Endothelial cell of umbilical vein (primary cell): ENCODE measurements at regions not wholly inside any gene's neighbourhood (a gene's known extent, or its start where the extent isn't known, plus 50 kb on each side); places are given as distances from the start of the nearest gene placed in this dataset.

Experiments
- BruUV-seq: library from RNA; stranded (reverse); fragments of 400-500 nt; replicated peaks from 2 replicates; lab custom pipeline; 2021; lab: Mats Ljungman, UMichigan
- CTCF ChIA-PET: fragments of 300-600, 350-600 bp; sonication (Branson Sonifier 250); formaldehyde crosslinking; loops from one replicate; lab custom pipeline; 2021; ENCODE audit warnings: antibody characterized with exemption, inconsistent platforms; lab: Charles Lee
- POLR2A ChIA-PET: fragments of 300-600, 350-600 bp; sonication (Branson Sonifier 250); formaldehyde crosslinking; loops from one replicate; lab custom pipeline; 2021; ENCODE audit warnings: antibody characterized with exemption, inconsistent platforms; lab: Charles Lee
- DNase-seq: peaks from one replicate; pipeline ENCODE4 v3.0.0-alpha.2; 2011; ENCODE audit warnings: low read depth, low spot score
- FAIRE-seq: peaks from 2 replicates; lab custom pipeline; 2011; peaks lifted over from hg19 to GRCh38; lab: Jason Lieb, UNC
- H2AFZ ChIP-seq: 2 replicates; pipeline ENCODE4 v1.6.0; 2012; ENCODE audit warnings: low read depth, low read length, control low read depth, inconsistent platforms
- H3K27ac ChIP-seq: 2 replicates; pipeline ENCODE4 v1.5.1; 2011; ENCODE audit warnings: low read depth, mild to moderate bottlenecking, control low read depth, low read length, moderate library complexity; ENCODE audit not compliant: insufficient read depth
- H3K27me3 ChIP-seq, 2 experiments: 2 replicates each; pipeline versions ENCODE4 v1.6.0 to v1.6.1; 2011; ENCODE audit warnings: low read length in 2 of 2, mixed read lengths in 1 of 2; ENCODE audit not compliant: control insufficient read depth in 2 of 2, insufficient read depth in 2 of 2
- H3K36me3 ChIP-seq, 2 experiments: 2 replicates in 1 of 2; 3 replicates in 1 of 2; pipeline ENCODE4 v1.5.1; 2011; ENCODE audit warnings: low read length in 2 of 2, mild to moderate bottlenecking in 1 of 2, moderate library complexity in 1 of 2; ENCODE audit not compliant: control insufficient read depth in 2 of 2, insufficient read depth in 2 of 2; ENCODE audit errors: extremely low read depth in 1 of 2
- H3K4me1 ChIP-seq: 3 replicates; pipeline ENCODE4 v1.5.1; 2011; ENCODE audit warnings: mild to moderate bottlenecking, low read length; ENCODE audit not compliant: control insufficient read depth, insufficient read depth; ENCODE audit errors: extremely low read depth
- H3K4me2 ChIP-seq: 2 replicates; pipeline ENCODE4 v1.6.1; 2011; ENCODE audit warnings: low read length, control low read depth, mixed read lengths; ENCODE audit not compliant: insufficient read depth
- H3K4me3 ChIP-seq, 3 experiments: fragments of 200-600 bp in 1 of 3; sonication (generic), shearing (Covaris generic) in 1 of 3; replicated peaks in 1 of 3; 2 replicates each; pipeline ENCODE4 v1.5.1; 2011 to 2016; ENCODE audit warnings: control low read depth in 3 of 3, low read length in 3 of 3, mild to moderate bottlenecking in 2 of 3, inconsistent platforms in 1 of 3, low read depth in 1 of 3, moderate library complexity in 1 of 3; ENCODE audit not compliant: insufficient read depth in 1 of 3
- H3K79me2 ChIP-seq: 2 replicates; pipeline ENCODE4 v1.6.0; 2012; ENCODE audit warnings: low read length, inconsistent platforms; ENCODE audit not compliant: control insufficient read depth, insufficient read depth
- H3K9ac ChIP-seq: replicated peaks from 2 replicates; pipeline ENCODE3; 2011; ENCODE audit warnings: low read length, control low read depth; ENCODE audit not compliant: insufficient read depth; ENCODE audit errors: extremely low read depth
- H3K9me1 ChIP-seq: replicated peaks from 3 replicates; pipeline ENCODE4 v1.6.0; 2011; ENCODE audit warnings: mild to moderate bottlenecking, low read length; ENCODE audit not compliant: control insufficient read depth, insufficient read depth; ENCODE audit errors: extremely low read depth
- H3K9me3 ChIP-seq: replicated peaks from 2 replicates; pipeline ENCODE4 v1.5.1; 2012; ENCODE audit warnings: low read length, inconsistent platforms; ENCODE audit not compliant: control insufficient read depth, insufficient read depth
- H4K20me1 ChIP-seq: replicated peaks from 2 replicates; pipeline ENCODE3; 2011; ENCODE audit warnings: mild to moderate bottlenecking, low read length; ENCODE audit not compliant: control insufficient read depth, insufficient read depth; ENCODE audit errors: extremely low read depth
- FOS ChIP-seq: IDR thresholded peaks from 2 replicates; pipeline ENCODE4 v1.6.1; 2011; ENCODE audit warnings: mild to moderate bottlenecking, low read length, moderate library complexity, borderline replicate concordance; ENCODE audit not compliant: insufficient read depth
- GATA2 ChIP-seq: IDR thresholded peaks from 2 replicates; pipeline ENCODE4 v1.7.0; 2011; ENCODE audit warnings: low read depth, mild to moderate bottlenecking, moderate library complexity, mixed read lengths, low read length; ENCODE audit not compliant: insufficient read length, insufficient read depth
- JUN ChIP-seq: IDR thresholded peaks from 2 replicates; pipeline ENCODE4 v1.6.1; 2011; ENCODE audit warnings: borderline replicate concordance, low read depth; ENCODE audit not compliant: insufficient read length, insufficient read depth
- MYC ChIP-seq: IDR thresholded peaks from one replicate; pipeline ENCODE4 v1.6.1; 2011; ENCODE audit warnings: mild to moderate bottlenecking, low read depth, low read length
- POLR2A ChIP-seq: IDR thresholded peaks from 2 replicates; pipeline ENCODE4 v1.6.1; 2012; ENCODE audit warnings: low read depth, mild to moderate bottlenecking, control low read depth, low read length
- POLR2AphosphoS5 ChIP-seq: IDR thresholded peaks from 2 replicates; pipeline ENCODE4 v1.6.1; 2012; ENCODE audit warnings: low read depth, mild to moderate bottlenecking, control low read depth, low read length, moderate library complexity; ENCODE audit not compliant: insufficient read depth
- dilution Hi-C: fragments of 300-500 bp; cut with MboI; formaldehyde crosslinking; loops from one replicate; pipeline ENCODE4 v1.15.0; 2019; ENCODE audit warnings: low sequenced_read_pairs; ENCODE audit not compliant: extremely low pct_ligation_motif_present
- intact Hi-C: fragments of 100-400 bp; cut with micrococcal nuclease; formaldehyde crosslinking; loops from one replicate; pipeline ENCODE4 v1.10.0; 2022
- TF ChIP-seq, protein P1 (sequence below): IDR thresholded peaks from 2 replicates; pipeline ENCODE4 v1.6.1; 2011; ENCODE audit not compliant: insufficient read depth, insufficient read length
- TF ChIP-seq, protein P2 (sequence below), 2 donors: IDR thresholded peaks; 1 replicate in 1 of 2; 2 replicates in 1 of 2; pipeline ENCODE4 v1.5.1; 2011; ENCODE audit warnings: low read length in 2 of 2, mild to moderate bottlenecking in 2 of 2, moderate library complexity in 2 of 2, control low read depth in 1 of 2, inconsistent platforms in 1 of 2, low read depth in 1 of 2; ENCODE audit not compliant: insufficient read depth in 1 of 2; ENCODE audit errors: extremely low read depth in 1 of 2

DNA sequence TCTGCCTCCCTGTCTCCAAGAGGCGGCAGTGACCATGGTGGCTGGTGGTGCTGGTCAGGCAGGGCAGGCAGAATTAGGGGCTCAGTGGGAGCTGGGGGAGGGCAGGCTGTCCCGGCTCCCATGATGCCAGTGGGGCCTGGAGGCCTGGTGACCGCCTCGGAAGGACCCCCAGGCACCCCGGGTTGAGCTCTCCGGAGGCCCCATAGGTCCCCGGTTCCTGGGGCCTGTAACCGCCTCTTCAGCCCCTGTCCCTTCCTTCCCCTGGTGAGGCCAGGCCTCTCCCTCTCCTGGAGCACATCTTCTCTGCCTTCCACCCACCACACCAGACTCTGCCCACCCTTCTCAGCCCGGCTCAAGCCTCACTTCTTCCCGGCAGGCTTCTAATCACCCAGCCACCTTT lies 117.7 kb upstream of the GSC start:
- CTCF ChIA-PET = no interaction called here
- H2AFZ ChIP-seq = no peak overlapping the region
- POLR2A ChIA-PET = no interaction called here

More for the DNA sequence above, 117.7 kb upstream of the GSC start:
- H3K79me2 ChIP-seq = no peaks in the 10 kb centered on the region
- FAIRE-seq (no peak), DNase-seq (no peak)
- intact Hi-C loops (no loop called here), dilution Hi-C loops (no loop called here)
- H3K27me3 ChIP-seq = no peaks in the 10 kb centered on the region
- no peaks in the 10 kb centered on the region for H3K9me3 ChIP-seq
- H3K9me1 ChIP-seq = no peaks in the 10 kb centered on the region
- no peak overlapping the region for H3K9ac ChIP-seq
- H3K4me1 ChIP-seq = no peaks in the 10 kb centered on the region
- no peak overlapping the region for H3K4me3 ChIP-seq
- no peak overlapping the region for H3K4me2 ChIP-seq
- H3K27ac ChIP-seq = no peak overlapping the region
- no peak for TF ChIP-seq GATA2
- TF ChIP-seq JUN = no peak
- TF ChIP-seq, protein P1, sequence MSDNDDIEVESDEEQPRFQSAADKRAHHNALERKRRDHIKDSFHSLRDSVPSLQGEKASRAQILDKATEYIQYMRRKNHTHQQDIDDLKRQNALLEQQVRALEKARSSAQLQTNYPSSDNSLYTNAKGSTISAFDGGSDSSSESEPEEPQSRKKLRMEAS = no peak
- TF ChIP-seq MYC = no peak
- TF ChIP-seq POLR2AphosphoS5 = no peak
- TF ChIP-seq, protein P2, sequence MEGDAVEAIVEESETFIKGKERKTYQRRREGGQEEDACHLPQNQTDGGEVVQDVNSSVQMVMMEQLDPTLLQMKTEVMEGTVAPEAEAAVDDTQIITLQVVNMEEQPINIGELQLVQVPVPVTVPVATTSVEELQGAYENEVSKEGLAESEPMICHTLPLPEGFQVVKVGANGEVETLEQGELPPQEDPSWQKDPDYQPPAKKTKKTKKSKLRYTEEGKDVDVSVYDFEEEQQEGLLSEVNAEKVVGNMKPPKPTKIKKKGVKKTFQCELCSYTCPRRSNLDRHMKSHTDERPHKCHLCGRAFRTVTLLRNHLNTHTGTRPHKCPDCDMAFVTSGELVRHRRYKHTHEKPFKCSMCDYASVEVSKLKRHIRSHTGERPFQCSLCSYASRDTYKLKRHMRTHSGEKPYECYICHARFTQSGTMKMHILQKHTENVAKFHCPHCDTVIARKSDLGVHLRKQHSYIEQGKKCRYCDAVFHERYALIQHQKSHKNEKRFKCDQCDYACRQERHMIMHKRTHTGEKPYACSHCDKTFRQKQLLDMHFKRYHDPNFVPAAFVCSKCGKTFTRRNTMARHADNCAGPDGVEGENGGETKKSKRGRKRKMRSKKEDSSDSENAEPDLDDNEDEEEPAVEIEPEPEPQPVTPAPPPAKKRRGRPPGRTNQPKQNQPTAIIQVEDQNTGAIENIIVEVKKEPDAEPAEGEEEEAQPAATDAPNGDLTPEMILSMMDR (IDR thresholded peaks at IDR 0.05; ENCODE audit: extremely low read depth in 1 of 2, insufficient read depth in 1 of 2, low read depth in 1 of 2, low read length in 2 of 2) = no peak
- no peak for TF ChIP-seq FOS
- TF ChIP-seq POLR2A = no peak
- H4K20me1 ChIP-seq = no peaks in the 10 kb centered on the region
- H3K36me3 ChIP-seq = no peaks in the 10 kb centered on the region
- BruUV-seq = no TSS peak
